B cell (primary cell): ENCODE measurements at regions not wholly inside any gene's neighbourhood (a gene's known extent, or its start where the extent isn't known, plus 50 kb on each side); places are given as distances from the start of the nearest gene placed in this dataset.

Experiments
- ATAC-seq: fragments of 200-7000 bp; cut with Tn5 transposase; one replicate; pipeline ENCODE4 v1.10.0; 2021; ENCODE audit warnings: low read depth, mild to moderate bottlenecking, moderate number of reproducible peaks, moderate library complexity
- CTCF ChIA-PET: fragments of 350-600 bp; sonication (Branson Sonifier 250); formaldehyde crosslinking; loops from one replicate; lab custom pipeline; 2021; ENCODE audit warnings: antibody characterized with exemption, inconsistent platforms; lab: Charles Lee
- POLR2A ChIA-PET: fragments of 350-600 bp; sonication (Branson Sonifier 250); formaldehyde crosslinking; loops from one replicate; lab custom pipeline; 2021; ENCODE audit warnings: antibody characterized with exemption; lab: Charles Lee
- DNase-seq: peaks from one replicate; pipeline ENCODE4 v3.0.0; 2013
- H2AFZ ChIP-seq: 2 replicates; pipeline ENCODE4 v1.6.1; 2012; ENCODE audit warnings: mild to moderate bottlenecking, low read depth, low read length; ENCODE audit not compliant: insufficient read depth, poor library complexity, severe bottlenecking
- H3K27ac ChIP-seq, 2 donors: 1 replicate in 1 of 2; 2 replicates in 1 of 2; pipeline ENCODE4 v1.5.1; 2012 to 2013; ENCODE audit warnings: low read length in 2 of 2, mild to moderate bottlenecking in 2 of 2, moderate library complexity in 1 of 2
- H3K27me3 ChIP-seq, 4 experiments: fragments of 200-600 bp in 1 of 4; sonication (generic) in 1 of 4; replicated peaks in 1 of 4; 1 replicate in 2 of 4; 2 replicates in 2 of 4; pipeline versions ENCODE4 v1.6.1 to v1.7.0; 2013 to 2016; ENCODE audit warnings: low read length in 3 of 4, mild to moderate bottlenecking in 2 of 4, mixed read lengths in 1 of 4, moderate library complexity in 1 of 4; ENCODE audit not compliant: insufficient read depth in 4 of 4, control insufficient read depth in 3 of 4; ENCODE audit errors: control extremely low read depth in 1 of 4
- H3K36me3 ChIP-seq, 2 experiments: replicated peaks in 1 of 2; 1 replicate in 1 of 2; 2 replicates in 1 of 2; pipeline versions ENCODE4 v1.6.1 to v1.7.1; 2013; ENCODE audit warnings: low read length in 1 of 2; ENCODE audit not compliant: insufficient read depth in 2 of 2, control insufficient read depth in 1 of 2; ENCODE audit errors: control extremely low read depth in 1 of 2, extremely low read depth in 1 of 2
- H3K4me1 ChIP-seq, 2 donors: fragments of 200-600 bp in 1 of 2; sonication (generic) in 1 of 2; 1 replicate in 1 of 2; 2 replicates in 1 of 2; pipeline versions ENCODE4 v1.5.1 to v1.6.1; 2013 to 2017; ENCODE audit warnings: low read length in 2 of 2; ENCODE audit not compliant: control insufficient read depth in 2 of 2, insufficient read depth in 2 of 2
- H3K4me2 ChIP-seq: replicated peaks from 2 replicates; pipeline ENCODE3; 2012; ENCODE audit warnings: mild to moderate bottlenecking, low read depth, low read length; ENCODE audit not compliant: poor library complexity, severe bottlenecking
- H3K4me3 ChIP-seq, 5 experiments: fragments of 200-600 bp in 1 of 5; sonication (generic) in 1 of 5; 1 replicate in 3 of 5; 2 replicates in 2 of 5; pipeline versions ENCODE4 v1.5.1 to v1.7.0; 2011 to 2016; ENCODE audit warnings: low read length in 4 of 5, mild to moderate bottlenecking in 4 of 5, low read depth in 2 of 5, control low read depth in 1 of 5, moderate library complexity in 1 of 5; ENCODE audit not compliant: insufficient read depth in 1 of 5; ENCODE audit errors: control extremely low read depth in 1 of 5, extremely low read depth in 1 of 5
- H3K79me2 ChIP-seq: fragments of 200-600 bp; sonication (generic); one replicate; pipeline ENCODE4 v1.6.0; 2016; ENCODE audit warnings: low read length; ENCODE audit not compliant: control insufficient read depth, insufficient read depth
- H3K9ac ChIP-seq: fragments of 200-600 bp; sonication (generic); 2 replicates; pipeline ENCODE4 v1.6.1; 2017; ENCODE audit warnings: mild to moderate bottlenecking, low read length, moderate library complexity
- H3K9me3 ChIP-seq, 3 donors: one replicate each; pipeline versions ENCODE4 v1.6.1 to v1.7.1; 2013; ENCODE audit warnings: low read length in 2 of 3; ENCODE audit not compliant: control insufficient read depth in 2 of 3, insufficient read depth in 1 of 3; ENCODE audit errors: control extremely low read depth in 1 of 3
- H4K20me1 ChIP-seq: 2 replicates; pipeline ENCODE4 v1.6.0; 2012; ENCODE audit warnings: mild to moderate bottlenecking, low read length; ENCODE audit not compliant: insufficient read depth, control insufficient read depth, poor library complexity, severe bottlenecking
- H3K27ac Mint-ChIP-seq: one replicate; pipeline ENCODE4 v1.8.0; 2021; ENCODE audit warnings: mixed read lengths
- H3K27me3 Mint-ChIP-seq: one replicate; pipeline ENCODE4 v1.8.0; 2021; ENCODE audit warnings: mixed read lengths
- H3K4me1 Mint-ChIP-seq: one replicate; pipeline ENCODE4 v1.8.0; 2021; ENCODE audit warnings: mixed read lengths
- H3K4me3 Mint-ChIP-seq: one replicate; pipeline ENCODE4 v1.8.0; 2021; ENCODE audit warnings: mixed read lengths
- H3K9me3 Mint-ChIP-seq: one replicate; pipeline ENCODE4 v1.8.0; 2022; ENCODE audit warnings: mixed read lengths; ENCODE audit not compliant: insufficient read depth
- EZH2 ChIP-seq: IDR thresholded peaks from 2 replicates; pipeline ENCODE4 v1.6.1; 2012; ENCODE audit warnings: borderline replicate concordance, low read depth, mild to moderate bottlenecking, moderate library complexity, low read length; ENCODE audit not compliant: insufficient read depth, poor library complexity, severe bottlenecking
- WGBS: methylation state at CpG from one replicate; pipeline ENCODE4 v1.1.5; 2013; ENCODE audit warnings: missing lambda C conversion rate; ENCODE audit not compliant: insufficient coverage; 5-methylcytosine and 5-hydroxymethylcytosine counted together
- intact Hi-C: fragments of 100-400 bp; cut with micrococcal nuclease; formaldehyde crosslinking; loops from one replicate; pipeline ENCODE4 v1.10.0; 2022
- TF ChIP-seq, protein P1 (sequence below): fragments of 200-600 bp; IDR thresholded peaks from one replicate; pipeline ENCODE4 v1.8.0; 2022; ENCODE audit warnings: antibody characterized with exemption, mild to moderate bottlenecking

DNA sequence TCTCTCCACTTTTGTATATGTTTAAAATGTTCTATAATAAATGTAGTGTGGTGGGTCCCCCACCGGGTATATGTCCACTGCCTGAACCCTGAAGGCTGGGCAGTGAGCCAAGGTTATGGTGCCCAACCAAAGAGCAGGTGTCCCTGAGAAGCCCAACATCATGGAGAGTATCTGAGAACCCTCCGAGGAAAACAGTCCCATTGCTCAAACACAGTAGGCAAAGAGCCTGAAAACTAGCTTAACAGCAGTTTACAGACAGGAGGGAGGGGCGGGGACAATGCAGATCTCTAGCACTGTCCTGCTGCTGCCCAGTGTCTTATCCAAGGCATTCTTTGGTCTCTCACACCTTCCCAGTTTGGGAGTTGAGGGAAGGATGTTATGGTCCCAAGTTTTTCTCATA is 91.0 kb downstream of the TMPRSS5 start:
- no peak overlapping the region for H3K4me3 ChIP-seq
- H2AFZ ChIP-seq, result no peak overlapping the region
- Mint-ChIP-seq H3K27me3 (peaks cover 8% of the 10 kb centered on the region), H3K27ac (no peak overlapping the region), H3K4me1 (peaks cover 6% of the 10 kb centered on the region), H3K4me3 (no peak overlapping the region), H3K9me3 (peaks cover 8% of the 10 kb centered on the region)
- H4K20me1 ChIP-seq, result no peaks in the 10 kb centered on the region
- no peaks in the 10 kb centered on the region for H3K27me3 ChIP-seq
- no peaks in the 10 kb centered on the region for H3K36me3 ChIP-seq
- H3K79me2 ChIP-seq, result no peaks in the 10 kb centered on the region
- CTCF ChIA-PET, result no interaction called here
- H3K27ac ChIP-seq, result no peak overlapping the region
- no peak overlapping the region for H3K4me2 ChIP-seq
- intact Hi-C loops, result no loop called here
- TF ChIP-seq, protein P1, sequence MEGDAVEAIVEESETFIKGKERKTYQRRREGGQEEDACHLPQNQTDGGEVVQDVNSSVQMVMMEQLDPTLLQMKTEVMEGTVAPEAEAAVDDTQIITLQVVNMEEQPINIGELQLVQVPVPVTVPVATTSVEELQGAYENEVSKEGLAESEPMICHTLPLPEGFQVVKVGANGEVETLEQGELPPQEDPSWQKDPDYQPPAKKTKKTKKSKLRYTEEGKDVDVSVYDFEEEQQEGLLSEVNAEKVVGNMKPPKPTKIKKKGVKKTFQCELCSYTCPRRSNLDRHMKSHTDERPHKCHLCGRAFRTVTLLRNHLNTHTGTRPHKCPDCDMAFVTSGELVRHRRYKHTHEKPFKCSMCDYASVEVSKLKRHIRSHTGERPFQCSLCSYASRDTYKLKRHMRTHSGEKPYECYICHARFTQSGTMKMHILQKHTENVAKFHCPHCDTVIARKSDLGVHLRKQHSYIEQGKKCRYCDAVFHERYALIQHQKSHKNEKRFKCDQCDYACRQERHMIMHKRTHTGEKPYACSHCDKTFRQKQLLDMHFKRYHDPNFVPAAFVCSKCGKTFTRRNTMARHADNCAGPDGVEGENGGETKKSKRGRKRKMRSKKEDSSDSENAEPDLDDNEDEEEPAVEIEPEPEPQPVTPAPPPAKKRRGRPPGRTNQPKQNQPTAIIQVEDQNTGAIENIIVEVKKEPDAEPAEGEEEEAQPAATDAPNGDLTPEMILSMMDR, result no peak
- TF ChIP-seq EZH2, result no peak
- POLR2A ChIA-PET, result no interaction called here
- DNase-seq (no peak), ATAC-seq (no peak)
- H3K9ac ChIP-seq, result no peak overlapping the region
- H3K9me3 ChIP-seq, result no peaks in the 10 kb centered on the region
- H3K4me1 ChIP-seq, result no peaks in the 10 kb centered on the region
- 84% methylated on average over 2 of the region's 3 CpGs for WGBS

DNA sequence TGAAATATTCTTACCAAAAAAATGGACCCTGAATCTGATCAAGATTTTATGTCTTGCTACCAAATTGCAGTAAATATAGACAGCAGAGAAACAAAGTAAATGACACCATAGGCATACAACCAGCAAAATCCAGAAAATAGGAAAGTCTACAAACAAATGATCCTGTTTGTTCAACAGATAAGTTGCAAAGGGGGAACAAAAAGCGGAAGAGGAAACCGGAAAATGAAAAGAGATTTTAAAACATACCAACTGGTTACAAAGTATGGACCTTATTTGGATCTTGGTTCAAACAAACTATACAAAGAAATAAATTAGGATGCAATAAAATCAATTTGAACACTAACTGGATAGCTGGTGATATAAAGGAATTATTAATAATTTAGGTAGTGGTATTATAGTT is 92.0 kb downstream of the TMPRSS5 start:
- Histone ChIP-seq H3K79me2 (no peaks in the 10 kb centered on the region), H3K9me3 (no peaks in the 10 kb centered on the region), H3K27ac (peak overlapping the region in 1 of 2 donors; percentile 0), H3K9ac (peak overlapping the region; percentile 39), H4K20me1 (no peaks in the 10 kb centered on the region), H3K27me3 (no peaks in the 10 kb centered on the region), H3K4me3 (peak overlapping the region in 1 of 5 experiments; percentile 35), H2AFZ (peak overlapping the region; percentile 23), H3K4me1 (no peaks in the 10 kb centered on the region), H3K4me2 (peak overlapping the region; percentile 10), H3K36me3 (no peaks in the 10 kb centered on the region)
- TF ChIP-seq EZH2, result no peak
- TF ChIP-seq, protein P1, result no peak
- CTCF ChIA-PET, result no interaction called here
- WGBS, result no CpG with 5 or more reads among the region's 2 CpGs
- H3K4me3 Mint-ChIP-seq, result no peak overlapping the region
- intact Hi-C loops, result no loop called here
- peaks cover 6% of the 10 kb centered on the region for H3K4me1 Mint-ChIP-seq
- H3K27me3 Mint-ChIP-seq, result peaks cover 8% of the 10 kb centered on the region
- H3K27ac Mint-ChIP-seq, result peak overlapping the region; percentile 13
- H3K9me3 Mint-ChIP-seq, result peaks cover 2% of the 10 kb centered on the region
- no peak for DNase-seq
- no peak for ATAC-seq
- POLR2A ChIA-PET, result no interaction called here
